GM19397 (cell line): ENCODE measurements at regions not wholly inside any gene's neighbourhood (a gene's known extent, or its start where the extent isn't known, plus 50 kb on each side); places are given as distances from the start of the nearest gene placed in this dataset.
A peak's percentile ranks its signal among the peaks of the same experiment; 100 is the strongest.
"Not testable (repeated sequence)": the region's sequence is repeated elsewhere in the genome, so short reads cannot be mapped to it uniquely, and the experiment has no call there.

Experiments
- ATAC-seq: cut with Tn5 transposase; IDR thresholded peaks from one replicate; pipeline ENCODE4 v1.9.1; 2021; ENCODE audit warnings: mild to moderate bottlenecking, moderate library complexity; ENCODE audit not compliant: unreplicated experiment

- no peak for ATAC-seq
These were observed 222.2 kb downstream of the LY86 start for GRCh38 chr6:6810727-6811126.

GRCh38 chr6:6811128-6812009, 222.8 kb downstream of the LY86 start:
- ATAC-seq = no peak

DNA sequence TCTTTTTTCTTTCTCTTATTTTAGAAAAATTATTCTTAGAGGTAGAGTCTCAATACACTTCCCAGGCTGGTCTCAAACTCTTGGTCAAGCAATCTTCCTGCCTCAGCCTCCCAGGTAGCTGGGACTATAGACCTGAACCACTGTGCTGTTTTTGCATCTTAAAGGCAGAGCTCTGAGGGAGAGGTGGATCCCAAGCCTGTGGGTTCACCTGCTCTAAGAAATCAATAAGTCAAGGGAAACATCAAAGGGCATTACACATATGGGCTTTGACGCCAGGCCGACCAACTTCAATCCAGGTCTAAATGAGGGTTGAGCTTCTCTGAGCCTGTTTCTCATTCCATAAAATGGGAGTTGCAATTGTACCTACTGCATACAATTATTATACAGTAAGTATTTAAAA, 223.9 kb downstream of the LY86 start:
- no peak for ATAC-seq

DNA sequence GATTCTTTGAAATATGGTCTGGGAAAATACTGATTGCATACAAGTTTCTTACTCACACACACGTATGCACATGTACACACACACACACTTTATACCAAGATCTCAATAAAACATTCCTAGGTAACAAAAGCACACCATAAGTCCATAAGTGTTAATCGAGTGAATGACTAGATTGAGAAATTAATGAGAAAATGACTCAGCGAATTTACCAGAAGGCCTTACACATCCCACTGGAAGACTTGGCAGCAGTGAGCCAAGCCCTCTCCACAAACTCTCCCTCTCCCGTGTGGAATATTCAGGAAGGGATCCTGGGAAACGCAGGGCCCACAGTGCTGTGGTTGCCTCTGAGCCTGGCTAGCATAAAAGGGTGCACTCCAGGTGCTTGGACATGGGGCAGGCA, 227.2 kb downstream of the LY86 start:
- no peak for ATAC-seq

DNA sequence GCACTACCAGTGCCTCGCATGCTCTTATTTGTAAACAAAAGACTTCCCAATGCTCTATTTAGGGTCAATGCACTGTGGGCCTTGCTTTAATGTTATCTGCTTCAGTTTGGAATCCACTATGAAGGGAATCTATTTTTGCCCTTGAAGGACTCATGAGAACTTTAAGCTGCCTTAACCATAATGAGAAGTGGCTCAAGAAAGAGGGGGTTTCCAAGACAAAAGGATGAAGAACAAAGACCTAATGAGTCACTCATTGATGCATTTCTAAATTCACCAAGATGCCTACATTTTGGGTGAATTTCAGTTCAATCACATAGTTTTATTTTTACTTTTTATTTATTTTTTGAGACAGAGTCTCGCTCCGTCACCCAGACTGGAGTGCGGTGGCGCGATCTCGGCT, 228.2 kb downstream of the LY86 start:
- ATAC-seq = no peak

DNA sequence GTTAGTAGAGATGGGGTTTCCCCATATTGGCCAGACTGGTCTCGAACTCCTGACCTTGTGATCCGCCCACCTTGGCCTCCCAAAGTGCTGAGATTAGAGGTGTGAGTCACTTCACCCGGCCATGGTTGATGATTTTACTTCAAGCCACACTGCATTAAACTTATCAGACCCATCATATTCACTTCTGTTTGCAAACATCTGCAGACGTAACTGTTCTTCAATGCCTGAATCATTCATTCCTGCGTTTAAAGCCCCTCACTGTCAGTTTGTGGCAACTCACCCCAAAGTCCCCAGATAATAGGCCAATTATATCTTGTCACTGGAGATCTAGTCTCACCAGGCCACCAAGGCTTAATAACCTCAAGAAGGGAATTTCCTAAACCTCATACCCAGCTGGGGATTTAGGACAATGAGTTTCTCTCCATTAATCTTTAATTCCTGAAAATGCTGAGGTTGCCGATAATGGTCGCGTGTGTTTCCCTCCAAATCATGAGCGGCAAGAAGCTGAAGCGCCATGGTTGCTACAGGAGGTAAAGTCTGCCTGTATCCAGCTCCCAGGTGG, 229.6 kb downstream of the LY86 start:
- ATAC-seq = no peak

- ATAC-seq = no peak
These were observed 232.2 kb downstream of the LY86 start for GRCh38 chr6:6820641-6821238.

- ATAC-seq = no peak
These were observed 233.2 kb downstream of the LY86 start for GRCh38 chr6:6821639-6822261.

GRCh38 chr6:6823030-6823429, 234.5 kb downstream of the LY86 start:
- no peak for ATAC-seq

GRCh38 chr6:6823568-6824224, 235.2 kb downstream of the LY86 start:
- no peak for ATAC-seq

- ATAC-seq = no peak
These were observed 235.9 kb downstream of the LY86 start for GRCh38 chr6:6824381-6824780.

DNA sequence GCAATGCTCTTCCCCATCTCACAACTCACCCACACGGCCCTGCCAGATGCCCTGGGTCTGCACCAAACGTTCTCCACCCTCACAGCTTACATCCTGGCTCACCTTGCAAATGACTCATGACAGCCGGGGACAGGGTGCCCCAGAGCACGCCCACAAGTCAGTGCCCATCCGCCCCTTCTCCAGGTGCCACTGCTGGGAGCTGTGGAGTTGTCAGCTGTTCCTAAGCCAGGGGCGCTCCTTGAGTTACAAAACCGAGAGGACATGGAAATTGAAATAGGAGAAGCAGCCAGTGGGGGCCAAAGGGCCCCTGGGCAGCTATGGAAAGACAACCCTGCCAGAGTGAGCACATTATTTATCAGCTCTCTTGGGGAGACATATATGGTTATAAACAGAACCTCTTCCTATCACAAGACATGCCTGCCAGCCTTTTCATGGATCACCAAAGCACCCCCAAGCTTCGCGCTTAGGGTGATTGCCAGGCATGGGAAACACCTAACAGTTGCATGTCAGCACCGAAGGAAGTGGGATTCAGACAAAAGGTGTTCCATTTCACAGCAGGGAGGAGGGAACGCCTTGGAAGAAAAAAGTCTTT, 236.8 kb downstream of the LY86 start:
- no peak for ATAC-seq

DNA sequence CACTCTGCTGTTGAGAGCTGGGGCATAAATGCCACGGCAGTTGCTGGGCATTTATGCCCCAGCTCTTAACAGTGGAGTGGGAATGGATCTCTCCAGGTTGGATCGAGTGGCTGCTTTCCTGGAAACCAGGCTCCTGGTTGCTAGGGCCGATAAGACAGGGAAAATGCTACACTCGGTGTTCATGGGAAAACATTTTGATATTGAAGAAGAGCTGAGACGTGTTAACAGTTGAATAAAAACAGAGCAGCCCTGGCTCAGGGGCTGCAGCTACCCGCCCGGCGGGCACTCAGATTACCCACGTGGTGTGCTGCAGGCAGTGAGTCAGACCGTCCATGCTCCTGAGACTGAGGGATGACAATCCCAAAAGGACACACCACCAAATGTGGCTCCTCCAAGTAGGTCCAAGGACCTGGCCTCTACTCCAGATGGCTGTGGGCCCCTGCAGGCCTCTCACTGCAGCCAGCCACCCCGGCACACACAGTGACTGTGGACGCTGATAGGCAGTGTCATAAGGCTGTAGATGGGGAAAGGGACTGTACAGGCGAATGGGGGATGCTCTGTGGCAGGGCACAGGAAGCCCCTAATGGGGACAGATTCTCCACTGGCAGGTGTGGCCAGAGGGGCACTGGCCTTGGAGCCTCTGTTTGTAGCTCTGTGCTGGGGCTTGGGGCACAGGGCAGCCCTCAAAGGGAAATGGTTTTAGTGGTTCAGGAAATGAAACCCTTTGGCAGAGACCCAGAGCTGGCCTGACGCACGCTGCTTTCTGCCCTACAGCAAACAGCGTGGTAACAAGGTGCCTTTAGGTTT, 237.8 kb downstream of the LY86 start:
- peak; percentile 91 for ATAC-seq

DNA sequence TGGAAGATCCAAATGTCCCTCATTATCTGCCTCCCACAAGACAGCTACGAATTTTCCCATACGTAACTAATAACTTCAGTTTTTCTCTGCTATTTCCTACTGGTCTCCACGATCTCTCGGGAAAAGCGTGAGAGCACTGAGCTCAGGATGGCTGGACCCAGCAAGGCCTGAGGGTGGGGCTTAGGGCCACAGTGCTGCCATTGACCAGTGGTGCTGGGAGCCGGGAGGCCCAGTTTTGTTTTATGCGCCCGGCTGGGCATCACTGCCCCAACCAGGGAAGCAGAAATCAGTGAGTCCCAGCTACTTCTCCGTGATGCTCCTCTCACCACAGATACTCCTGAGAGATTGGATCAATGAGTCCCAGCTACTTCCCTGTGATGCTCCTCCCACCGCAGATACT, 238.4 kb downstream of the LY86 start:
- no peak for ATAC-seq

- no peak for ATAC-seq
These were observed 241.6 kb downstream of the LY86 start for GRCh38 chr6:6829872-6830685.

GRCh38 chr6:6830686-6831063, 242.2 kb downstream of the LY86 start:
- ATAC-seq = not testable (repeated sequence)

DNA sequence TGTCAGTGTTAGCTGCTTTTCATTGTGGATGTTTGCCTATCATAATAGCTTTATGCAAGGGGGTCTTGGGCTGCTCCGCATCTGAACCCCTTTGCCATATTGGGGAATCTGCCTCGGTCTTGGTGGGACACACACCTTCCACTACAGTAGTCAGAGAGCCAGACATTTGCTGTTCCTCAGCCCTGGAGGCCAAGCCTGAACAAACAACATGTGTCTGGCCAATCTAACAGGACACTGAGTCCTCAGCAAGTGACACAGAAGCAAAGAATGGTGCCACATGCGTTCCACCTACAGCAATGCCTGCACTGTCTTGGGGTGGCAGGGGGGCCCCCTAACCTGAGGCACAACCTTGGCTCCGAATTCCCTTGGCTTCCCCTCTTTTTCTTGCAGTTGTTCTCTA, 243.9 kb downstream of the LY86 start:
- ATAC-seq = no peak

- no peak for ATAC-seq
These were observed 246.1 kb downstream of the LY86 start for GRCh38 chr6:6834356-6835222.

DNA sequence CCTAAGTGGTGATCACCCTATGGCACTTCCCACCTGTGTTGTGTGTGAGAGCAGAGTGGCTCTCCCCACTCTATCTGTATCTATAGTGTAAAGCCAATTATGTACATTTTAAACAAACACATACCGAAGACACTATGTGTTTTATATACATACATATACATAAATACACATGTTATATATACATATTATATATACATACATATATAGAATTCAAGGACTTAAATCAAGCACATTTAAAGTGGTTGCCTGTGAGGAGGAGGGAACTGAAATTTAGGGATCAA, 246.6 kb downstream of the LY86 start:
- no peak for ATAC-seq
